ENCODE measurements at regions not wholly inside any gene's neighbourhood (a gene's known extent, or its start where the extent isn't known, plus 50 kb on each side); places are given as distances from the start of the nearest gene placed in this dataset.

GRCh38 chr20:12023194-12023795 lies 105.6 kb downstream of the BTBD3 start:
- no peak for DNase-seq

GRCh38 chr20:12028771-12029170 lies 111.1 kb downstream of the BTBD3 start:
- DNase-seq, result no peak

- DNase-seq, result no peak
Observed at GRCh38 chr20:12030470-12030869, 112.8 kb downstream of the BTBD3 start.

- DNase-seq, result no peak
Observed at GRCh38 chr20:12036142-12036541, 118.4 kb downstream of the BTBD3 start.

- no peak for DNase-seq
Observed at GRCh38 chr20:12037521-12037920, 119.8 kb downstream of the BTBD3 start.

- no peak for DNase-seq
Observed at GRCh38 chr20:12040261-12040660, 122.6 kb downstream of the BTBD3 start.

- DNase-seq, result no peak
Observed at GRCh38 chr20:12044969-12045368, 127.3 kb downstream of the BTBD3 start.

GRCh38 chr20:12047838-12048432 lies 130.2 kb downstream of the BTBD3 start:
- no peak for DNase-seq

GRCh38 chr20:12049125-12049524 lies 131.4 kb downstream of the BTBD3 start:
- DNase-seq, result no peak

- no peak for DNase-seq
Observed at GRCh38 chr20:12051206-12052163, 133.8 kb downstream of the BTBD3 start.

- no peak for DNase-seq
Observed at GRCh38 chr20:12053353-12053752, 135.7 kb downstream of the BTBD3 start.

- no peak for DNase-seq
Observed at GRCh38 chr20:12054556-12054955, 136.9 kb downstream of the BTBD3 start.

GRCh38 chr20:12055161-12055560 lies 137.5 kb downstream of the BTBD3 start:
- no peak for DNase-seq

- DNase-seq, result no peak
Observed at GRCh38 chr20:12056839-12057238, 139.1 kb downstream of the BTBD3 start.

- no peak for DNase-seq
Observed at GRCh38 chr20:12057778-12058177, 140.1 kb downstream of the BTBD3 start.

- DNase-seq, result no peak
Observed at GRCh38 chr20:12058216-12058615, 140.5 kb downstream of the BTBD3 start.

GRCh38 chr20:12061466-12061865 lies 143.8 kb downstream of the BTBD3 start:
- DNase-seq, result no peak

- DNase-seq, result no peak
Observed at GRCh38 chr20:12063106-12063684, 145.5 kb downstream of the BTBD3 start.

- DNase-seq, result no peak
Observed at GRCh38 chr20:12064540-12064939, 146.8 kb downstream of the BTBD3 start.

- DNase-seq, result no peak
Observed at GRCh38 chr20:12067686-12068085, 150.0 kb downstream of the BTBD3 start.

GRCh38 chr20:12068121-12068520 lies 150.4 kb downstream of the BTBD3 start:
- DNase-seq, result no peak

- no peak for DNase-seq
Observed at GRCh38 chr20:12069181-12069580, 151.5 kb downstream of the BTBD3 start.

- DNase-seq, result no peak
Observed at GRCh38 chr20:12072221-12072953, 154.7 kb downstream of the BTBD3 start.

All from hematopoietic multipotent progenitor cell treated with erythropoietin and hydrocortisone succinate and interleukin-3 and kit ligand, for 8 days (in vitro differentiated cells).